DMS 273 treated with DMSO at 0.1 percent for 48 hours (cell line): ENCODE measurements at regions not wholly inside any gene's neighbourhood (a gene's known extent, or its start where the extent isn't known, plus 50 kb on each side); places are given as distances from the start of the nearest gene placed in this dataset.
A peak's percentile ranks its signal among the peaks of the same experiment; 100 is the strongest.

ENCODE experiments used
- DNase-seq: peaks from one replicate; lab custom pipeline; 2025; lab: John Stamatoyannopoulos, UW

GRCh38 chr1:94325377-94326302 lies 88.3 kb upstream of the ARHGAP29 start:
- no peak for DNase-seq

- DNase-seq = no peak
Measured at GRCh38 chr1:94324178-94324544, 86.8 kb upstream of the ARHGAP29 start.

- DNase-seq = no peak
Measured at GRCh38 chr1:94323311-94324177, 86.2 kb upstream of the ARHGAP29 start.

- no peak for DNase-seq
Measured at GRCh38 chr1:94322696-94323095, 85.3 kb upstream of the ARHGAP29 start.

- DNase-seq = no peak
Measured at GRCh38 chr1:94321662-94322061, 84.3 kb upstream of the ARHGAP29 start.

GRCh38 chr1:94319319-94320102 lies 82.1 kb upstream of the ARHGAP29 start:
- no peak for DNase-seq

- no peak for DNase-seq
Measured at GRCh38 chr1:94318505-94319030, 81.2 kb upstream of the ARHGAP29 start.

GRCh38 chr1:94317790-94318188 lies 80.4 kb upstream of the ARHGAP29 start:
- DNase-seq = no peak

- DNase-seq = no peak
Measured at GRCh38 chr1:94316836-94317789, 79.7 kb upstream of the ARHGAP29 start.

- no peak for DNase-seq
Measured at GRCh38 chr1:94316183-94316582, 78.8 kb upstream of the ARHGAP29 start.

- no peak for DNase-seq
Measured at GRCh38 chr1:94315552-94316116, 78.2 kb upstream of the ARHGAP29 start.

GRCh38 chr1:94314222-94314858 lies 77.0 kb upstream of the ARHGAP29 start:
- DNase-seq = no peak

- DNase-seq = peak; percentile 13
Measured at GRCh38 chr1:94310570-94311270, 73.3 kb upstream of the ARHGAP29 start.

GRCh38 chr1:94309829-94310569 lies 72.6 kb upstream of the ARHGAP29 start:
- DNase-seq = no peak

- DNase-seq = no peak
Measured at GRCh38 chr1:94309216-94309615, 71.8 kb upstream of the ARHGAP29 start.

- DNase-seq = no peak
Measured at GRCh38 chr1:94306521-94306920, 69.1 kb upstream of the ARHGAP29 start.

- no peak for DNase-seq
Measured at GRCh38 chr1:94305704-94306103, 68.3 kb upstream of the ARHGAP29 start.

- DNase-seq = no peak
Measured at GRCh38 chr1:94304553-94304952, 67.2 kb upstream of the ARHGAP29 start.

- no peak for DNase-seq
Measured at GRCh38 chr1:94303005-94303404, 65.6 kb upstream of the ARHGAP29 start.
